ENCODE measurements at regions not wholly inside any gene's neighbourhood (a gene's known extent, or its start where the extent isn't known, plus 50 kb on each side); places are given as distances from the start of the nearest gene placed in this dataset.
A peak's percentile ranks its signal among the peaks of the same experiment; 100 is the strongest.

DNA sequence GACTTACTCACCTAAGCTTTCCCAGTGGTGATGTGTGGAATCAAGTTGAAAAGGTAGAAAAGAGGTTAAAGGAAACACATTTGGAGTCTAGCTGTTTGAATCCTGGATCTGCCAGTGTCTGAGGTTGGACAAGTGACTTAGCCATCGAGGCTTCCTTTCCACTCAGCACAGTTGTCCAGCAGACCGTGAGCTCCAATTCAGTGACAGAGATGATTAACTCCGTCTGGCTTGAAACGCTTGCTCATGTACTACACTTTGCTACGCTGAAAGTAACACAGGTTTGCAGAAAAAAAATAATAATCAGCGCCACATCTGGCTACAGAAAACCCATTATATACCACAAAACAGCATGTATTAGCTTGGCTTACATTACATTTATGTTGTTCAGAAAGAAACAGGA lies 364.9 kb upstream of the MCTP2 start:
- 75% methylated on average over 6 of the region's 6 CpGs for WGBS
- H3K9me3 ChIP-seq (ENCODE audit: control insufficient read depth, low read length), result no peaks in the 10 kb centered on the region
- no peak overlapping the region for H3K27ac ChIP-seq (ENCODE audit: low read length)
- ATAC-seq, result no peak
- no peak overlapping the region for H3K4me3 ChIP-seq (ENCODE audit: low read length)
- no peaks in the 10 kb centered on the region for H3K27me3 ChIP-seq (ENCODE audit: control insufficient read depth, insufficient read depth)
- no peak for DNase-seq
- no peaks in the 10 kb centered on the region for H3K4me1 ChIP-seq (ENCODE audit: control insufficient read depth, insufficient read depth, low read length)
- intact Hi-C loops (cut with DNase I), result no loop called here

DNA sequence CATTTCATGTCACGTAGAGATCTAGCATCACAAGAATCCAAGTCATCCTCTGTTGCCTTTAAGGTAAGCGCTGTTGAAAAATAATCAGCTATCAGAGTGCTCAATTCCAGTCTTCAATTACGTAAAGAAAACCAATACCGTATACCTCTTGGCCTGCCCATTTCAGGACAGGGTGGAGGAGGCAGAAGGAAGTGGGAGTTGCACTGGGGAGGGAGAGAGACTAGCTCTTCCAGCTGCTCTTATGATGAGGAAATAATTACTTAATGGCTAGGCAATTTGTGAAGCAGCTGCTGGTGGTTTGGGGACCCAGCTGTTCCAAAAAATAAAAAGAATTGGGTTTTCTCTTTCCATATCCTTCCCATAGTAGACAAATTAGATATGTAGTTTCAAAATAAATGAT lies 365.8 kb upstream of the MCTP2 start:
- H3K27me3 ChIP-seq (ENCODE audit: control insufficient read depth, insufficient read depth), result no peaks in the 10 kb centered on the region
- ATAC-seq (peak; percentile 63 to 69), DNase-seq (no peak)
- no peak overlapping the region for H3K4me3 ChIP-seq (ENCODE audit: low read length)
- H3K9me3 ChIP-seq (ENCODE audit: control insufficient read depth, low read length), result no peaks in the 10 kb centered on the region
- intact Hi-C loops (cut with DNase I), result no loop called here
- no peak overlapping the region for H3K27ac ChIP-seq (ENCODE audit: low read length)
- WGBS, result 68% methylated on average over 4 of the region's 4 CpGs
- H3K4me1 ChIP-seq (ENCODE audit: control insufficient read depth, insufficient read depth, low read length), result no peaks in the 10 kb centered on the region

GRCh38 chr15:93862791-93863190 lies 368.6 kb upstream of the MCTP2 start:
- intact Hi-C loops (cut with DNase I), result no loop called here
- Histone ChIP-seq H3K27ac (ENCODE audit: low read length) (no peak overlapping the region), H3K4me1 (ENCODE audit: control insufficient read depth, insufficient read depth, low read length) (no peaks in the 10 kb centered on the region), H3K4me3 (ENCODE audit: low read length) (peak overlapping the region; percentile 1), H3K27me3 (ENCODE audit: control insufficient read depth, insufficient read depth) (no peaks in the 10 kb centered on the region), H3K9me3 (ENCODE audit: control insufficient read depth, low read length) (no peaks in the 10 kb centered on the region)
- ATAC-seq (peak; percentile 69 to 77), DNase-seq (peak in 2 of 3 donors; percentile 26 to 55)
- WGBS, result 66% methylated on average over 7 of the region's 7 CpGs

- Histone ChIP-seq H3K27ac (ENCODE audit: low read length) (no peak overlapping the region), H3K4me1 (ENCODE audit: control insufficient read depth, insufficient read depth, low read length) (no peaks in the 10 kb centered on the region), H3K9me3 (ENCODE audit: control insufficient read depth, low read length) (no peaks in the 10 kb centered on the region), H3K27me3 (ENCODE audit: control insufficient read depth, insufficient read depth) (no peaks in the 10 kb centered on the region), H3K4me3 (ENCODE audit: low read length) (no peak overlapping the region)
- ATAC-seq (no peak), DNase-seq (peak in 1 of 3 donors; percentile 16)
- intact Hi-C loops (cut with DNase I), result no loop called here
- WGBS, result 80% methylated on average over 5 of the region's 5 CpGs
Observed at GRCh38 chr15:93861956-93862741, 369.2 kb upstream of the MCTP2 start.

- Histone ChIP-seq H3K4me3 (ENCODE audit: low read length) (no peak overlapping the region), H3K27me3 (ENCODE audit: control insufficient read depth, insufficient read depth) (no peaks in the 10 kb centered on the region), H3K4me1 (ENCODE audit: control insufficient read depth, insufficient read depth, low read length) (no peaks in the 10 kb centered on the region), H3K27ac (ENCODE audit: low read length) (no peak overlapping the region), H3K9me3 (ENCODE audit: control insufficient read depth, low read length) (no peaks in the 10 kb centered on the region)
- DNase-seq (peak in 1 of 3 donors; percentile 28), ATAC-seq (no peak)
- WGBS, result 78% methylated on average over 10 of the region's 10 CpGs
- intact Hi-C loops (cut with DNase I), result no loop called here
Observed at GRCh38 chr15:93861413-93861812, 369.9 kb upstream of the MCTP2 start.

DNA sequence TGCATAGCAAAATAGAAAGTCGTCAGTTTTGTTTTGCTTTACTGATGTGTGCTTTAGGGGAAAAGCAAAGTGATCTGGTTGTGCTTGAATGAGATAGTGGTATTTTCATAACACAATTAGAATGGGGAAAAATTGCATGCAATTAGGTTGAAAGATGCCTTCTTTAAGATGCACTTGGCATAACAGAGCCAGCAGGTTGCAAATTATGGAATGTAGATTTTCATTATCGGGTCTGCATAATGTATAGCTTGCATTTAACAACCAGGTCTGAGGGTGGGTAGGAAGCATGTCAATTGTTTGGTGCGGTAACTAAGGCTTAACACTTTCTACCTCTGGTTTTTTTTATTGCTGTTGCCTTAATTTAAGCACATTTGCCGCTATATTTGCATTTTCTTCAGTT lies 370.7 kb upstream of the MCTP2 start:
- no peak overlapping the region for H3K27ac ChIP-seq (ENCODE audit: low read length)
- no peaks in the 10 kb centered on the region for H3K27me3 ChIP-seq (ENCODE audit: control insufficient read depth, insufficient read depth)
- H3K9me3 ChIP-seq (ENCODE audit: control insufficient read depth, low read length), result no peaks in the 10 kb centered on the region
- intact Hi-C loops (cut with DNase I), result no loop called here
- H3K4me1 ChIP-seq (ENCODE audit: control insufficient read depth, insufficient read depth, low read length), result no peaks in the 10 kb centered on the region
- 82% methylated on average over 4 of the region's 4 CpGs for WGBS
- H3K4me3 ChIP-seq (ENCODE audit: low read length), result no peak overlapping the region
- ATAC-seq, result no peak
- no peak for DNase-seq

DNA sequence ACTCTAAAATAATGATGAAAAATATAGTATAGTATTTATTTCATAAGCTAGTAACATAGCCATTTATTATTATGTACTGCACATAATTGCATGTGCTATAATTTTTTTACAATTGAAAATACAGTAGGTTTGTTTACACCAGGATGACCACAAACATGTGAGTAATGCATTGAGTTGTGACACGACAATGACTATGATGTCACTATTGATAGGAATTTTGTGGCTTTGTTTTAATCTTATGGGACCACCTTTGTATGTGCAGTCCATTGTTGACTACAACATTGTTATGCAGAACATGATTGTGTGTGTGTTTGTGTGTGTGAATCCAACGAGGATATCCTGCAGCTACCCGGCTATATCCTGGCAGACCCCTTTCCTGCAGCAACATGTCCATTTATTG lies 372.2 kb upstream of the MCTP2 start:
- intact Hi-C loops (cut with DNase I), result no loop called here
- no peaks in the 10 kb centered on the region for H3K4me1 ChIP-seq (ENCODE audit: control insufficient read depth, insufficient read depth, low read length)
- no peak overlapping the region for H3K27ac ChIP-seq (ENCODE audit: low read length)
- H3K9me3 ChIP-seq (ENCODE audit: control insufficient read depth, low read length), result no peaks in the 10 kb centered on the region
- no peak for DNase-seq
- no peak for ATAC-seq
- 77% methylated on average over 3 of the region's 3 CpGs for WGBS
- H3K4me3 ChIP-seq (ENCODE audit: low read length), result no peak overlapping the region
- no peaks in the 10 kb centered on the region for H3K27me3 ChIP-seq (ENCODE audit: control insufficient read depth, insufficient read depth)

GRCh38 chr15:93855181-93855826 lies 376.1 kb upstream of the MCTP2 start:
- no peaks in the 10 kb centered on the region for H3K27me3 ChIP-seq (ENCODE audit: control insufficient read depth, insufficient read depth)
- intact Hi-C loops (cut with DNase I), result no loop called here
- H3K4me3 ChIP-seq (ENCODE audit: low read length), result no peak overlapping the region
- H3K27ac ChIP-seq (ENCODE audit: low read length), result no peak overlapping the region
- H3K9me3 ChIP-seq (ENCODE audit: control insufficient read depth, low read length), result no peaks in the 10 kb centered on the region
- 67% methylated on average over 4 of the region's 4 CpGs for WGBS
- no peaks in the 10 kb centered on the region for H3K4me1 ChIP-seq (ENCODE audit: control insufficient read depth, insufficient read depth, low read length)
- DNase-seq (no peak), ATAC-seq (no peak)

DNA sequence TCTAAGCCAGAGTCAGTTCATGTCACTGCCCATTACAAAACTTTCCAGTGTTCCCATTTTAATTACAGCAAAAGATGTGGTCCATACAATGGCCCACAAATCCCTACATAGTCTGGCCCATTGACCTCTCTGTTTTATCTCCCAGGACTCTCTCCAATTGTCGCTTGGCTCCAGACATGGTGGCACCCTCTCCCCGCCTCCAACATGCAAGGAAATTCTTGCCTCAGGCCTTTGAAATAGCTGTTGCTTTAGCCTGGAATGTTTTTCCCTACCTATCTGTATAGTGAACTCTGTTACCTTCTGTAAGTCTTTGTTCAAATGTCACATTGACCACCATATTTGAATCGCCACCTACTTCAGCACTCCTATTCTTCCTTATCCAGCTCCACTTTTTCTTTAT lies 377.3 kb upstream of the MCTP2 start:
- Histone ChIP-seq H3K27ac (ENCODE audit: low read length) (no peak overlapping the region), H3K9me3 (ENCODE audit: control insufficient read depth, low read length) (no peaks in the 10 kb centered on the region), H3K27me3 (ENCODE audit: control insufficient read depth, insufficient read depth) (no peaks in the 10 kb centered on the region), H3K4me3 (ENCODE audit: low read length) (no peak overlapping the region), H3K4me1 (ENCODE audit: control insufficient read depth, insufficient read depth, low read length) (no peaks in the 10 kb centered on the region)
- no peak for ATAC-seq
- no peak for DNase-seq
- 78% methylated on average over 3 of the region's 3 CpGs for WGBS
- intact Hi-C loops (cut with DNase I), result no loop called here

DNA sequence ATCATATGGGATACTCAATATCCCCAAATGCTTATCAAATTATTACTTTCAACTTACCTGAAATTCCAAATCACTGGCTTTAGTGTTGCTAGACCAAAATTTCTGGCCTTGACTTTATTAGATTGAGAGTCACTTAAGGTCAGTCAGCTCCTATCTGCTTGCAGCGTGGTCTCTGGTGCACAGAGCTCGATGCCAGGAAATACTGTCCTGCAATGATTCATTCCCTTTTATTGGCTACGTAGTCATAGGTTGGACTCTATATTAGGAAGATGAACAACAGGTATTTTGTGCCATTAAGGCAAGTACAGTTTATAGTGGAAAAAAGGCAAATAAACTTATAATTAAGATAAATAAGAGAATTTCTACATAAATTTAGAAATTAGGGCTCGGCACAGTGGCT lies 378.6 kb upstream of the MCTP2 start:
- ATAC-seq (no peak), DNase-seq (no peak)
- Histone ChIP-seq H3K4me1 (ENCODE audit: control insufficient read depth, insufficient read depth, low read length) (no peaks in the 10 kb centered on the region), H3K4me3 (ENCODE audit: low read length) (no peak overlapping the region), H3K27ac (ENCODE audit: low read length) (no peak overlapping the region), H3K9me3 (ENCODE audit: control insufficient read depth, low read length) (no peaks in the 10 kb centered on the region), H3K27me3 (ENCODE audit: control insufficient read depth, insufficient read depth) (no peaks in the 10 kb centered on the region)
- intact Hi-C loops (cut with DNase I), result no loop called here
- WGBS, result 71% methylated on average over 4 of the region's 4 CpGs

DNA sequence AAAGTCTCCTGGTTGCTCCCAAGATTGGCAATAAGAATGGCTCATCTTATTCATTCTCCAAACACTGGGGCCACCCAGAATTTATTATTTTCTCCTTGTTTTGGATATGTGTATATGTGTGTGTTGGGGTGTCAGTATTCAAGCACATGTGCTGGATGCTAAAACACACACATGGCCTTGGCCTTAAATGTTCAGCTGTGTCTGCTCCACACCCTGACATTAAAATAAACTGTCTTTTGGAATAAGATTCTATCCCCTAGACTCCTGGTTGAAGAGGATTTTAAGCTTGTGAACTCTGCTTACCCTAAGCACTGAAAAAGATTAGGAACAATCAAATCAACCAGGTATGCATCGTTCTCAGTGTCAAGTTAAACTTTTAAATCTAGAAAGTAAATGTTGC lies 382.9 kb upstream of the MCTP2 start:
- H3K4me3 ChIP-seq (ENCODE audit: low read length), result no peak overlapping the region
- 78% methylated on average over 1 of the region's 1 CpG for WGBS

More for the DNA sequence above, 382.9 kb upstream of the MCTP2 start:
- ATAC-seq (no peak), DNase-seq (no peak)
- intact Hi-C loops (cut with DNase I), result no loop called here
- Histone ChIP-seq H3K9me3 (ENCODE audit: control insufficient read depth, low read length) (no peaks in the 10 kb centered on the region), H3K27me3 (ENCODE audit: control insufficient read depth, insufficient read depth) (no peaks in the 10 kb centered on the region), H3K4me1 (ENCODE audit: control insufficient read depth, insufficient read depth, low read length) (no peaks in the 10 kb centered on the region), H3K27ac (ENCODE audit: low read length) (no peak overlapping the region)
